AG09319 (cell line): ENCODE measurements at regions not wholly inside any gene's neighbourhood (a gene's known extent, or its start where the extent isn't known, plus 50 kb on each side); places are given as distances from the start of the nearest gene placed in this dataset.

ENCODE experiments used
- DNase-seq: peaks from one replicate; pipeline ENCODE4 v3.0.0-alpha.2; 2010; ENCODE audit warnings: low read depth; ENCODE audit errors: extremely low read depth
- TF ChIP-seq, protein P1 (sequence below): IDR thresholded peaks from 2 replicates; pipeline ENCODE4 v1.5.1; 2011; ENCODE audit warnings: low read depth, mild to moderate bottlenecking, inconsistent platforms, low read length, moderate library complexity

DNA sequence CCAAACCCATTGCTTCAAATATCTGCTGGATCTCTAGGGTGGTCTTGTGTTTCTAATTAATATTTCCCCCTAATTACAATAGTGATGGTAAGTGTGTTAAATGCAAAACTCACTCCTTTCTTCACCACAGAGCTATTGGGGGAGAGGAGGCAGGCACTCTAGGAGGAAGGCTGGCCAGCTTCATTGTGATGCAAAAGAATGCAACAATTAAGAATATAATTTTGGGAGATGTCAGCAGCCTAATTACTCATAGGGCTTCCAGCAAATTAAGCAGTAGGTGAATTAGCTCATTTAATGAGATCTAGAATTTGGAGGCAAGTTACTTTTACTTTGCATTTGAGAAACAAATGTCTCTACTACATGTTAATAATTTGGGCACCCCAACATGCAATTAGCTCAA, 560.4 kb upstream of the DAB1 start:
- TF ChIP-seq, protein P1, sequence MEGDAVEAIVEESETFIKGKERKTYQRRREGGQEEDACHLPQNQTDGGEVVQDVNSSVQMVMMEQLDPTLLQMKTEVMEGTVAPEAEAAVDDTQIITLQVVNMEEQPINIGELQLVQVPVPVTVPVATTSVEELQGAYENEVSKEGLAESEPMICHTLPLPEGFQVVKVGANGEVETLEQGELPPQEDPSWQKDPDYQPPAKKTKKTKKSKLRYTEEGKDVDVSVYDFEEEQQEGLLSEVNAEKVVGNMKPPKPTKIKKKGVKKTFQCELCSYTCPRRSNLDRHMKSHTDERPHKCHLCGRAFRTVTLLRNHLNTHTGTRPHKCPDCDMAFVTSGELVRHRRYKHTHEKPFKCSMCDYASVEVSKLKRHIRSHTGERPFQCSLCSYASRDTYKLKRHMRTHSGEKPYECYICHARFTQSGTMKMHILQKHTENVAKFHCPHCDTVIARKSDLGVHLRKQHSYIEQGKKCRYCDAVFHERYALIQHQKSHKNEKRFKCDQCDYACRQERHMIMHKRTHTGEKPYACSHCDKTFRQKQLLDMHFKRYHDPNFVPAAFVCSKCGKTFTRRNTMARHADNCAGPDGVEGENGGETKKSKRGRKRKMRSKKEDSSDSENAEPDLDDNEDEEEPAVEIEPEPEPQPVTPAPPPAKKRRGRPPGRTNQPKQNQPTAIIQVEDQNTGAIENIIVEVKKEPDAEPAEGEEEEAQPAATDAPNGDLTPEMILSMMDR, result no peak
- DNase-seq, result no peak

GRCh38 chr1:57983441-57983840, 559.6 kb upstream of the DAB1 start:
- no peak for DNase-seq
- TF ChIP-seq, protein P1, result no peak

DNA sequence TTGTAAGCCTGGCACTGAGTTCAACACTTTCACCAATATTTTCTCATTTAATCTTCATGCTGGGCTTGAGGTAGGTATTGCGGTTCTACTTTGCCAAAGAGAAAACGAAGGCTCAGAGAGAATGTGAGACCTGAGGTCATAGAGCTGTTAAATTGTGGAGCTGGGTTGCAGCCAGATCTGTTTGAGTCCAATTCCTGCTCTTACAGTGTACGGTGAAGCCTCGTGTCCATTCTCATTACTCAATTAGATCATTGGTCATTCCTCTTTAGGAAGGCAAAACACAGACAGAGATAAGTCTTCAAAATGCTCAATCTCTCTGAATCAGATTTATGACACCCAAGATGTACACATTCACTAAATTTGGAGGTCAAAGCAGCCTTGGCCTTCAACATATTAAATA, 559.0 kb upstream of the DAB1 start:
- DNase-seq, result no peak
- TF ChIP-seq, protein P1, result no peak

GRCh38 chr1:57976216-57976615, 552.4 kb upstream of the DAB1 start:
- no peak for DNase-seq
- TF ChIP-seq, protein P1, result no peak

DNA sequence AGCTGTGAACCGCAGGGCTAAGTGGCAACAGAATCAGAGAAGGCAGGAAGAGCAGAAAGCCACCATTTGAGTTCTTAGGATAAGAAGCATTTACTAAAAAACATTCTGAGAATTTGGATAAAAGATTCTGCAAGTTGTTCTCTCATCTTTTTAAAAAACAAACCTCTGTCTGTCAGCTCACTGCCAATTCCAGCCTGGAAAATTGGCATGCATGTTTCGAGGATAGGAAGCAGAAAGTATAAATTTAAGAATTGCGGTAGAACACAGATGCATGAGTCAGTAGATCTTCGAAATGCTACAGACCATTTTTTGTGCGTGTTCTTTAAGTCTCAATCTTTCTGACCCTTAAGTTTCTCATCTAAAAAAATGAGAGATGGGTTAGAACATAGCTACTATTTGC, 544.5 kb upstream of the DAB1 start:
- TF ChIP-seq, protein P1, result no peak
- no peak for DNase-seq

DNA sequence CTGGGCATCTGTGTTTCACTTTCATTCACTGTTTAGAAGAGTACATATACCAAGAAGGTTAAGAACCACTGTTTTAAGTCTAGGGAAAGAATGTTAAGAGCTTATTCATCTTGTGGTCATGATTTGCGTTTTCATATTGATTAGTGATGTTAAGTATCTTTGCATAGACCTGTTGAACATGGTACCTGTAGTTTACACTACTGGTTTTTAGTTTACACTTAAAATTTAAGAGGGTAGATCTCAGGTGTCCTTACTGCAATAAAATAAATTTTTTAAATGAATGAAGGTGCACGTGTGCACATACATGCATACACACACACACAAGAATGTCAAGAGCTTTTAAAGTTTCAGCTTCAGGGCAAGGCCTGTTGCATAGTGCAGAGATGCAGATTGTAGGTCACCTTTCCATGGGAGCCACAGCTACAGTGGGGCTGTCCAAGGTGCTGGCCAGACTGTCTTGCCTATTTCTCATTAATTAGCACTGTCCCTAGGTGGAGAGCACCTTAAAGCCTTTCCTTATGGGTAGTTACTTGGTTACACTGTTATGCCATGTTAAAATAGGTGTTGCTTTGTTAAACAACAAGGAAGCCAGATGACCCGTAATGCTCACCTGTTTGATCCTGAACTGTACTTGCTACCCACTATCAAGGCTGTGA, 543.0 kb upstream of the DAB1 start:
- TF ChIP-seq, protein P1, result no peak
- no peak for DNase-seq

DNA sequence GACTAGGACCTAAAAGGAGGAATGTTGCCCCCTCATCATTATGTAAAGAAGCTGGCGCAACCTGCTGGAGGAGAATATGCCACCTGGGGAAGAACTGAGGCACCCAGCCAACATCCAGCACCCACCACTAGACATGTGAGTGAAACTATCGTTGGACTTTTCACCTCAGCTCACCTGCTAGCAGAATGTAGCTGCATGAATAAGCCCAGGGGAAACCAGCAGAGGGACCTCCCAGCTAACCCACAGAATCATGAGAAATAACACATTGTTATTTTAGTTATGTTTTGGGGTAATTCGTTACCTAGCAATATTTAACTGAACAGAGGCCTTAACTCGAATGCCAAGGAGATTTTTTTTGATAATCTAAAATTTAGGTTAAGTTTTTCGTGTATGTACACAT, 542.5 kb upstream of the DAB1 start:
- DNase-seq, result no peak

More for the DNA sequence above, 542.5 kb upstream of the DAB1 start:
- TF ChIP-seq, protein P1, result no peak
